Effector memory CD4-positive, alpha-beta T cell (primary cell): ENCODE measurements at regions not wholly inside any gene's neighbourhood (a gene's known extent, or its start where the extent isn't known, plus 50 kb on each side); places are given as distances from the start of the nearest gene placed in this dataset.

Experiments used
- DNase-seq, 3 donors: peaks; one replicate each; pipeline ENCODE4 v3.0.0-alpha.2; 2020
- H3K27ac ChIP-seq: 2 replicates; pipeline ENCODE4 v1.7.0; 2013; ENCODE audit warnings: mild to moderate bottlenecking, low read length, moderate library complexity; ENCODE audit not compliant: insufficient read depth, poor library complexity, severe bottlenecking
- H3K27me3 ChIP-seq: replicated peaks from 2 replicates; pipeline ENCODE4 v1.7.0; 2013; ENCODE audit warnings: mild to moderate bottlenecking, low read length; ENCODE audit not compliant: insufficient read depth, control insufficient read depth, poor library complexity, severe bottlenecking
- H3K36me3 ChIP-seq: 2 replicates; pipeline ENCODE4 v1.7.0; 2013; ENCODE audit warnings: mild to moderate bottlenecking, low read length, moderate library complexity; ENCODE audit not compliant: control insufficient read depth, insufficient read depth
- H3K4me1 ChIP-seq: 2 replicates; pipeline ENCODE4 v1.7.0; 2013; ENCODE audit warnings: low read length, mild to moderate bottlenecking; ENCODE audit not compliant: control insufficient read depth, insufficient read depth, poor library complexity, severe bottlenecking
- H3K4me3 ChIP-seq: 2 replicates; pipeline ENCODE4 v1.7.0; 2013; ENCODE audit warnings: low read length, low read depth, mild to moderate bottlenecking; ENCODE audit not compliant: insufficient read depth, poor library complexity, severe bottlenecking
- H3K9me3 ChIP-seq: 2 replicates; pipeline ENCODE4 v1.7.0; 2013; ENCODE audit warnings: mild to moderate bottlenecking, low read length, moderate library complexity; ENCODE audit not compliant: control insufficient read depth

DNA sequence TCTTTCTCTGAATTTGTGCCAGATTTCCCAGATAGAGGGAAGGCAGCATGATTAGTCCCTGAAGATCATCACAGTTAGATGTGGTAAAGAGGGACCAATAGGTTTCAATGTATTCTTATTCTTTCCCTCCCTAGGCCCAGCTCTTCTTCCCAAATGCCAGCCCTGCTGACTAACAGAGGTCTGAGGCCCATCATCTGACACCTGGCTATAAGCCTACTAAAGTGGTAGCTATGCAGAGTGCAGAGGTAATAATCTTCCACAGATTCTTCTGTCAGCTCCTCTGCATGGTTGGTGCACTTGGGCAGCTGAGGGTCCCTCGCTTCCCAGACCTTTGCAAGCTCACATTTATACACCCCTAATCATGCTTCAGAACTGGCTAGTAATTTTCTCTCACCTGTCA is 63.7 kb upstream of the PZP start:
- Histone ChIP-seq H3K27ac (no peak overlapping the region), H3K4me1 (no peaks in the 10 kb centered on the region), H3K27me3 (no peaks in the 10 kb centered on the region), H3K9me3 (no peaks in the 10 kb centered on the region), H3K4me3 (no peak overlapping the region), H3K36me3 (no peaks in the 10 kb centered on the region)
- DNase-seq: no peak

DNA sequence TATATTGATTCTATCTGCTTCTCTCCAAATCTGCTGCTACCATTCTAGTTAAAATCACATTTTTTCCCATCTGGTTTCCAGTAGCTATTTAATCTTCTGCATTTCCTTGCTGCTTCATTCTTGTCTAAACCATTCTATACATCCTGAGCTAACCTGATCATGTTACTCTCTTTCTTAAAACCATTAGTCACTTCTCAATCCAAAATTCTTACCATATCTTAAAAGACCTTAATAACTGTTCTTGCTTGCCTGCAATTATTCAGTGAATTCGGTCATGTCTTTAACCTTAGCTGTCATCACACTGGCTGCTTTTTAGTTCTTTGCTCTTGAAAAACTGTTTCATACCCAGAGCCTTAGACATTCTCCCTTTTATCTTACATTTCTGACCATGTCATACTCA is 56.4 kb upstream of the PZP start:
- no peak for DNase-seq
- H3K27me3 ChIP-seq: no peaks in the 10 kb centered on the region
- H3K4me1 ChIP-seq: no peaks in the 10 kb centered on the region

DNA sequence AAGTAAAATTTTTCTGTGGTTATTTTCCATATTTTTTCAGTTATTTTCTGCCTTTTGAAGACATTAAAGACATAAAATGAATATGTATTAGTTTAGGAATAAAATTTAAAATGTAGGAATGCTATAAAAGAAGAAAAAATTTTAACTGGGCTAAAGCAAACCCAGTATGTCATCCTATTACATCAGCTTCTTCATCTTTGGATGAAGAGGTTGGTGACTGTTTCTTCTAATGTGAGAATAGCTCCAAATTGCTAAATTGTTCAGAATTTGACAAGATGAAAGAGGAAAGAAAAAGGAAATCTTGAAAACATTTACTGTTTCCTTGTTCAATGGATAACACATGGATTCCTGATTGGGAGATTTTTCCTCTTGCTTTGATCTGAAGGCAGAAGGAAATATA is 52.7 kb upstream of the PZP start:
- no peaks in the 10 kb centered on the region for H3K27me3 ChIP-seq
- no peaks in the 10 kb centered on the region for H3K36me3 ChIP-seq
- no peak overlapping the region for H3K4me3 ChIP-seq
- no peaks in the 10 kb centered on the region for H3K4me1 ChIP-seq
- H3K27ac ChIP-seq: no peak overlapping the region
- no peak for DNase-seq
- H3K9me3 ChIP-seq: no peaks in the 10 kb centered on the region

More for the DNA sequence above, 56.4 kb upstream of the PZP start:
- Histone ChIP-seq H3K9me3 (no peaks in the 10 kb centered on the region), H3K36me3 (no peaks in the 10 kb centered on the region), H3K27ac (no peak overlapping the region), H3K4me3 (no peak overlapping the region)

DNA sequence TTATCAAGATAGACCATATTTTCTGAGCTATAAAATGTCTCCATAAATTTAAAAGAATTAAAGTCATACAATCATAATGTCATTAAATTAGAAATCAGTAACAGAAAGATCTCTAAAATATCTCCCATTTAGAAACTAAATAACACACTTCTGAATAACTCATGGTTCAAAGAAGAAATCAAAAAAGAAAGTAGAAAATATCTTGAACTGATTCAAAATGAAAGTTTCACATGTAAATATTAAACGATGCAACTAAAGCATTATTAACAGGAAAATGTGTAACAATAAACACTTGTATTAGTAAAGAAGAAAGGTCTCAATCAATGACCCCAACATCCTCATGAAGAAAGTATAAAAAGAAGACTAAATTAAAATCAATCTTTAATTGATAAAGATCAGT is 50.5 kb upstream of the PZP start:
- Histone ChIP-seq H3K4me3 (no peak overlapping the region), H3K9me3 (no peaks in the 10 kb centered on the region), H3K27ac (no peak overlapping the region), H3K36me3 (no peaks in the 10 kb centered on the region), H3K27me3 (no peaks in the 10 kb centered on the region), H3K4me1 (no peaks in the 10 kb centered on the region)
- no peak for DNase-seq
